ENCODE measurements at regions not wholly inside any gene's neighbourhood (a gene's known extent, or its start where the extent isn't known, plus 50 kb on each side); places are given as distances from the start of the nearest gene placed in this dataset.

- DNase-seq (no peak), ATAC-seq (no peak)
- Histone ChIP-seq H3K27ac (no peak overlapping the region), H3K9me3 (no peaks in the 10 kb centered on the region), H3K27me3 (no peaks in the 10 kb centered on the region), H3K4me3 (no peak overlapping the region), H3K4me1 (no peaks in the 10 kb centered on the region), H3K36me3 (no peaks in the 10 kb centered on the region)
- TF ChIP-seq POLR2A (IDR thresholded peaks at IDR 0.05): no peak
- no peak for TF ChIP-seq CTCF (IDR thresholded peaks at IDR 0.05 in 4 of 5, conservative IDR thresholded peaks at IDR 0.05 in 1 of 5)
- in situ Hi-C loops (cut with MboI; ENCODE audit: low sequenced_read_pairs in 4 of 4) (no loop called here), intact Hi-C loops (cut with DNase I; ENCODE audit: low total_unique reads) (no loop called here)
Measured at GRCh38 chr4:180565856-180566431, 1677.3 kb upstream of the TENM3 start.

- in situ Hi-C loops (cut with MboI; ENCODE audit: low sequenced_read_pairs in 4 of 4) (no loop called here), intact Hi-C loops (cut with DNase I; ENCODE audit: low total_unique reads) (no loop called here)
- H3K36me3 ChIP-seq: no peaks in the 10 kb centered on the region
- no peaks in the 10 kb centered on the region for H3K27me3 ChIP-seq
- no peaks in the 10 kb centered on the region for H3K9me3 ChIP-seq
- DNase-seq: no peak
- no peak overlapping the region for H3K27ac ChIP-seq
- no peak for ATAC-seq
- TF ChIP-seq CTCF (IDR thresholded peaks at IDR 0.05 in 4 of 5, conservative IDR thresholded peaks at IDR 0.05 in 1 of 5) (no peak), POLR2A (IDR thresholded peaks at IDR 0.05) (no peak)
- no peaks in the 10 kb centered on the region for H3K4me1 ChIP-seq
- no peak overlapping the region for H3K4me3 ChIP-seq
Measured at GRCh38 chr4:180566492-180566891, 1676.7 kb upstream of the TENM3 start.

GRCh38 chr4:180567080-180567479, 1676.1 kb upstream of the TENM3 start:
- H3K9me3 ChIP-seq: no peaks in the 10 kb centered on the region
- no peaks in the 10 kb centered on the region for H3K36me3 ChIP-seq
- no peak for TF ChIP-seq POLR2A (IDR thresholded peaks at IDR 0.05)
- TF ChIP-seq CTCF (IDR thresholded peaks at IDR 0.05 in 4 of 5, conservative IDR thresholded peaks at IDR 0.05 in 1 of 5): no peak
- H3K4me1 ChIP-seq: no peaks in the 10 kb centered on the region
- H3K4me3 ChIP-seq: no peak overlapping the region
- in situ Hi-C loops (cut with MboI; ENCODE audit: low sequenced_read_pairs in 4 of 4) (no loop called here), intact Hi-C loops (cut with DNase I; ENCODE audit: low total_unique reads) (no loop called here)
- ATAC-seq (no peak), DNase-seq (no peak)
- no peaks in the 10 kb centered on the region for H3K27me3 ChIP-seq
- H3K27ac ChIP-seq: no peak overlapping the region

GRCh38 chr4:180571516-180572055, 1671.6 kb upstream of the TENM3 start:
- no peak for DNase-seq
- Histone ChIP-seq H3K27ac (no peak overlapping the region), H3K4me1 (no peaks in the 10 kb centered on the region), H3K4me3 (no peak overlapping the region), H3K36me3 (no peaks in the 10 kb centered on the region), H3K27me3 (no peaks in the 10 kb centered on the region), H3K9me3 (no peaks in the 10 kb centered on the region)
- in situ Hi-C loops (cut with MboI; ENCODE audit: low sequenced_read_pairs in 4 of 4) (no loop called here), intact Hi-C loops (cut with DNase I; ENCODE audit: low total_unique reads) (no loop called here)
- ATAC-seq: no peak
- TF ChIP-seq CTCF (IDR thresholded peaks at IDR 0.05 in 4 of 5, conservative IDR thresholded peaks at IDR 0.05 in 1 of 5) (no peak), POLR2A (IDR thresholded peaks at IDR 0.05) (no peak)

GRCh38 chr4:180578175-180578574, 1665.0 kb upstream of the TENM3 start:
- no peaks in the 10 kb centered on the region for H3K27me3 ChIP-seq
- DNase-seq: no peak
- intact Hi-C loops (cut with DNase I; ENCODE audit: low total_unique reads): no loop called here
- in situ Hi-C loops (cut with MboI; ENCODE audit: low sequenced_read_pairs in 4 of 4): no loop called here
- H3K9me3 ChIP-seq: no peaks in the 10 kb centered on the region
- H3K27ac ChIP-seq: no peak overlapping the region
- no peak for TF ChIP-seq CTCF (IDR thresholded peaks at IDR 0.05 in 4 of 5, conservative IDR thresholded peaks at IDR 0.05 in 1 of 5)
- H3K36me3 ChIP-seq: no peaks in the 10 kb centered on the region
- no peak overlapping the region for H3K4me3 ChIP-seq
- H3K4me1 ChIP-seq: no peaks in the 10 kb centered on the region
- ATAC-seq: no peak

Measured in gastrocnemius medialis (tissue), 4 donors.